H1 (cell line): ENCODE measurements at regions not wholly inside any gene's neighbourhood (a gene's known extent, or its start where the extent isn't known, plus 50 kb on each side); places are given as distances from the start of the nearest gene placed in this dataset.

Source experiments
- ATF2 ChIP-seq: IDR thresholded peaks from 2 replicates; pipeline ENCODE4 v1.6.1; 2012; ENCODE audit warnings: low read length, inconsistent platforms
- CREB1 ChIP-seq: IDR thresholded peaks from 2 replicates; pipeline ENCODE4 v1.6.1; 2012; ENCODE audit warnings: inconsistent platforms
- CTBP2 ChIP-seq: IDR thresholded peaks from 2 replicates; pipeline ENCODE4 v1.7.0; 2011; ENCODE audit warnings: borderline replicate concordance, mild to moderate bottlenecking, moderate library complexity, mixed read lengths, low read length; ENCODE audit not compliant: insufficient read depth, insufficient read length
- EP300 ChIP-seq, 2 experiments: IDR thresholded peaks; 1 replicate in 1 of 2; 2 replicates in 1 of 2; pipeline ENCODE4 v1.6.1; 2011 to 2012; ENCODE audit warnings: low read depth in 2 of 2, low read length in 2 of 2, mild to moderate bottlenecking in 2 of 2, borderline replicate concordance in 1 of 2, inconsistent platforms in 1 of 2, moderate library complexity in 1 of 2
- EZH2 ChIP-seq: fragments of 200-600 bp; sonication (generic); IDR thresholded peaks from 2 replicates; pipeline ENCODE4 v1.7.1; 2012; ENCODE audit warnings: low read depth, mild to moderate bottlenecking, moderate library complexity, low read length, inconsistent platforms; ENCODE audit not compliant: severe bottlenecking
- GABPA ChIP-seq: IDR thresholded peaks from 2 replicates; pipeline ENCODE4 v1.6.1; 2011; ENCODE audit warnings: mild to moderate bottlenecking, low read length, moderate library complexity, borderline replicate concordance; ENCODE audit not compliant: insufficient read depth
- RBBP5 ChIP-seq: IDR thresholded peaks from 2 replicates; pipeline ENCODE4 v1.7.1; 2012; ENCODE audit warnings: low read depth, mild to moderate bottlenecking, inconsistent platforms, low read length, moderate library complexity, borderline replicate concordance
- RNF2 ChIP-seq: fragments of 200-900, 300-1000 bp; sonication (generic); IDR thresholded peaks from 2 replicates; pipeline ENCODE4 v1.7.1; 2016; ENCODE audit warnings: borderline replicate concordance, low read depth, mild to moderate bottlenecking, antibody characterized with exemption, low read length; ENCODE audit not compliant: poor library complexity, severe bottlenecking; ENCODE audit errors: missing control alignments
- SAP30 ChIP-seq: fragments of 300-600 bp; sonication (generic); IDR thresholded peaks from 2 replicates; pipeline ENCODE4 v1.7.1; 2012; ENCODE audit warnings: low read length, moderate library complexity, mild to moderate bottlenecking, inconsistent platforms; ENCODE audit not compliant: insufficient read depth, insufficient replicate concordance
- SP1 ChIP-seq: IDR thresholded peaks from 2 replicates; pipeline ENCODE4 v1.6.1; 2011; ENCODE audit warnings: low read depth, low read length
- SP2 ChIP-seq: IDR thresholded peaks from 2 replicates; pipeline ENCODE4 v1.6.1; 2012; ENCODE audit warnings: mild to moderate bottlenecking, low read length, inconsistent platforms
- TBP ChIP-seq: IDR thresholded peaks from 2 replicates; pipeline ENCODE4 v1.6.1; 2011; ENCODE audit warnings: low read depth, low read length, improper control_type of control experiment
- TF ChIP-seq, protein P1 (sequence below), 3 experiments: IDR thresholded peaks; 1 replicate in 2 of 3; 2 replicates in 1 of 3; pipeline versions ENCODE4 v1.5.1 to v1.6.1; 2011; ENCODE audit warnings: low read length in 3 of 3, mild to moderate bottlenecking in 3 of 3, inconsistent platforms in 2 of 3, low read depth in 1 of 3, moderate library complexity in 1 of 3; ENCODE audit not compliant: insufficient read depth in 1 of 3; ENCODE audit errors: control extremely low read depth in 1 of 3
- TF ChIP-seq, protein P2 (sequence below): IDR thresholded peaks from 2 replicates; pipeline ENCODE4 v1.6.1; 2012; ENCODE audit warnings: inconsistent platforms

DNA sequence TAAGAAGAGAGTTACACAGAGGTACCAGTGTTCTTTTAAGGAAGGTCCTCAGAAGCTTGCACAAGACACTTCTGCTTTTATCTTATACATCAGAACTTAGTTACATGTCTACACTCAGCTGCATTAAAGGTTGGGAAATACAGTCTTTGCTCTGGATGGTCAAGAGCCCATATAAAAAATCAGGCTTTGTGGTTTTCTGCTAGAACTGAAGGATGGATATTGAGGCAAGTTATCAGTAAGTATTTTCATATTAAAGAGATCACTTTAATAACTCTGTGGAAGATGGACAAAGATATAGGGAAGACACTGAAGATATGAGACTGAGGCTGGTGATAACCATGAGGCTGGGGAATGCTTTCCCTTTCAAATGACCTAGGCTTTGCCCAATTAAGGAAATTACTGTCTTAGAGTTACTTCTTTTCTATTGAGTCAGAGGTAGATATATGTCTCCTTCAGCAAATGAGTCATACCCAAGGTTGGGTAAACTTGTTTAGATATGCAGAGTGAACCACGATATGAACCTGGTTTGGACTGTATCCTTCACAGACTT, 87.0 kb upstream of the TNC start:
- TF ChIP-seq, protein P1, sequence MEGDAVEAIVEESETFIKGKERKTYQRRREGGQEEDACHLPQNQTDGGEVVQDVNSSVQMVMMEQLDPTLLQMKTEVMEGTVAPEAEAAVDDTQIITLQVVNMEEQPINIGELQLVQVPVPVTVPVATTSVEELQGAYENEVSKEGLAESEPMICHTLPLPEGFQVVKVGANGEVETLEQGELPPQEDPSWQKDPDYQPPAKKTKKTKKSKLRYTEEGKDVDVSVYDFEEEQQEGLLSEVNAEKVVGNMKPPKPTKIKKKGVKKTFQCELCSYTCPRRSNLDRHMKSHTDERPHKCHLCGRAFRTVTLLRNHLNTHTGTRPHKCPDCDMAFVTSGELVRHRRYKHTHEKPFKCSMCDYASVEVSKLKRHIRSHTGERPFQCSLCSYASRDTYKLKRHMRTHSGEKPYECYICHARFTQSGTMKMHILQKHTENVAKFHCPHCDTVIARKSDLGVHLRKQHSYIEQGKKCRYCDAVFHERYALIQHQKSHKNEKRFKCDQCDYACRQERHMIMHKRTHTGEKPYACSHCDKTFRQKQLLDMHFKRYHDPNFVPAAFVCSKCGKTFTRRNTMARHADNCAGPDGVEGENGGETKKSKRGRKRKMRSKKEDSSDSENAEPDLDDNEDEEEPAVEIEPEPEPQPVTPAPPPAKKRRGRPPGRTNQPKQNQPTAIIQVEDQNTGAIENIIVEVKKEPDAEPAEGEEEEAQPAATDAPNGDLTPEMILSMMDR (IDR thresholded peaks at IDR 0.05; ENCODE audit: control extremely low read depth in 1 of 3, insufficient read depth in 1 of 3, low read depth in 1 of 3, low read length in 3 of 3) = no peak
- TF ChIP-seq ATF2 (no peak), CTBP2 (no peak), CREB1 (no peak), SP1 (no peak), GABPA (no peak), TBP (no peak), RNF2 (no peak), SAP30 (no peak), EP300 (IDR thresholded peaks at IDR 0.05; ENCODE audit: borderline replicate concordance in 1 of 2, low read depth in 2 of 2, low read length in 2 of 2) (no peak), SP2 (no peak), RBBP5 (no peak), EZH2 (no peak)
- TF ChIP-seq, protein P2, sequence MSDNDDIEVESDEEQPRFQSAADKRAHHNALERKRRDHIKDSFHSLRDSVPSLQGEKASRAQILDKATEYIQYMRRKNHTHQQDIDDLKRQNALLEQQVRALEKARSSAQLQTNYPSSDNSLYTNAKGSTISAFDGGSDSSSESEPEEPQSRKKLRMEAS = no peak
